ENCODE measurements at regions not wholly inside any gene's neighbourhood (a gene's known extent, or its start where the extent isn't known, plus 50 kb on each side); places are given as distances from the start of the nearest gene placed in this dataset.
"Not testable (repeated sequence)": the region's sequence is repeated elsewhere in the genome, so short reads cannot be mapped to it uniquely, and the experiment has no call there.

DNA sequence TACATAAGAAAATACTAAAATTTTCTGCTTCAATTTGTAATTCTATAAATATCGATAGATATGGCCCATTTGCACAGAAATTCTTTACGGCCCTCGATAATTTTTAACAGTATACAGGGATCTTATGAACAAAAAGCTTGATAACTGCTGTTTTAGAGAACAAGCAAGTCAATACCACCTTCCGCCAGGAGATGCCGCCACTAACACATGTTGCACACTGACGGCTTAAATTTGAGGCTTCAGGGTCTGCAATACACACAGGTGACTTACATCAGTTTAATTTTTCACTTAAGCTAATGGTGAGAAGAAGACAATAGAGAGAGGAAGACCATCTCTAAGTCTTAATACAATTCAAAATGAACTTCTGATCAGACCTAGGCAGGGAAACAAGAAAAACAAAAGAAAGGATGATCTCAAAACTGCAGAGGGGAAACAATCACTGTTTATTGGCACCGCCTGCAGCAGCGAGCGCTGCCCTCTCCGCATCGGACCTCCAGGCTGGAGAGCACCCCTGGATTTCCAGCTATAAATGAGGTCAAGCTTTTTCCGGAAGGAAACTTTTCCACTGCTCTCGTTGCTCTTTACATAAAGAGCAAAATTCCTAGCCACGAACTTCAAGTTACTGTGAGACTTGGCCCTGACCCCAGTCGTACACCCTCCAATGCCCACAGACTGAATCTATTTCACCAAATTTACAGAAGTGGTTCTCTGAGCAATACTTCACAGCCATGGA is 53.9 kb downstream of the OTOR start:
- peak; percentile 22 to 64 (median 37) for DNase-seq (ENCODE audit: low read depth in 2 of 3, low spot score in 1 of 3)

- no peak for DNase-seq (ENCODE audit: low read depth in 2 of 3, low spot score in 1 of 3)
Observed at GRCh38 chr20:16802652-16802935, 54.4 kb downstream of the OTOR start.

DNA sequence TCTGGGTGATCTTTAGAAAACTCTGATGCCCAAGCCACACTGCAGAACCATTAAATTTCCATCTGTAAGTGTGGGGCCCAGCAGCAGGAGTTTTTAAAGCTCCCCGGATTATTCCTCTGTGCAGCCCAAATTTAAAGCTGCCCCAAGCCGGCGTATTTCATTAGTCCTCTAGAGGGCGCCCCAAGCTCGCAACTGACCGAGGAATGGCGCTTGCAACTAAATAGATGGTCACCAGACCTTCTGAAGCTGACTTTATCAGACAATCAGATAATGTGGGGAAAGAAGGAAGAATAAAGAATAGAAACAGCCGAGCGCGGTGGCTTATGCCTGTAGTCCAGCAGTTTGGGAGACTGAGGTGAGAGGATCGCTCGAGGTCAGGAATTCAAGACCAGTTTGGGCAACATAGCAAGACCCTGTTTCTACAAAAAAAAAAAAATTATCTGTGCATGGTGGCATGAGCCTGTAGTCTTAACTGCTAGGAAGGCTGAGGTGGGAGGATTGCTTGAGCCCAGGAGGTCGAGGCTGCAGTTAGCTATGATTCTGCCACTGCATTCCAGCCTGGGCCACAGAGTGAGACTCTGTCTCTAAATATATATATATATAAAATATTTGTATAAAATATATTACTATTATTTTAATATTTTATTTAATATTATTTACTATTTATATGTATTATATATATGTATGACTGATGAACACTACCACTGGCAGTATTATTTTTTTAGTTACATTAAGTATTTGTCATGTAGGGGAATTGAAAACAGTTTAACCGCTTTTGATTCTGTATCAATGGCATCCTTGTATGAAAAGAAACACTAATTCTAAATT is 56.0 kb downstream of the OTOR start:
- peak; percentile 9 to 58 (median 16) for DNase-seq (ENCODE audit: low read depth in 2 of 3, low spot score in 1 of 3)

DNA sequence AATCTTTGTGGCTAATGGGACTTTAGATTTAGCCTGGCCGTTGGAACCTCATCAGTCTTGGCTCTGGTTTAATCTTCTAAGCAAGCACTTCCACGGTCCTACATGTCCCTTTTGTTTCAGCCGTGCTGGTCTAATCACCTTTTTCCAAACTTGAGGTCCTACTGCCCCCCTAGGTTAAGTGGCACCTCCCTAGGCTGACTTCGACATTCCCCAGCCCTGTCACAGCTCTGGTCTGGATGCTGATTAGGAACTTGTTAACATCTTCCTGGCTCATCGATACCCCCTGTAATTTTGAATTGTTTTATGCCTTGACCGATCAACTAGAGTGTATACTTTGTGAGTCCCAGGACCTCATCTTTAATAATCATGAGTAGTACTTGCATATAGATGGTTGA is 56.6 kb downstream of the OTOR start:
- no peak for DNase-seq (ENCODE audit: low read depth in 2 of 3, low spot score in 1 of 3)

DNA sequence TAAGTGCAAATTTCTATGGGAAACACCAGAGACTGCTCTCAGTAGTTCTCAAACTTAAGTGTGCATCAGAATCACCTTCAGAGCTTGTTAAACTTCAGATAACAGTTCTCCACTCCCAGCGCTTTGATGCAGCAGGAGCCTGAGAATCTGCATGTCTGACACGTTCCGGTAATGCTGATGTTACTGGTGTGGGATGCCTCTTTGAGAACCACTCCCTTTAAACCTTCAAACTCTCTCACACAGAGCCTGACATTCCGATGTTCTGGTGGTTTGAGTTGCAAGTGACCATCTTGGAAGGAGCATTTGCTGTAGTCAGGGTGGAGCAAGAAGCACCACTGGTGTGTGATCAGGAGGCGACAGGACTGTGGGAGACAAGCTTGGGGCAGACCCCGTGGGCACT is 57.9 kb downstream of the OTOR start:
- no peak for DNase-seq (ENCODE audit: low read depth in 2 of 3, low spot score in 1 of 3)

DNA sequence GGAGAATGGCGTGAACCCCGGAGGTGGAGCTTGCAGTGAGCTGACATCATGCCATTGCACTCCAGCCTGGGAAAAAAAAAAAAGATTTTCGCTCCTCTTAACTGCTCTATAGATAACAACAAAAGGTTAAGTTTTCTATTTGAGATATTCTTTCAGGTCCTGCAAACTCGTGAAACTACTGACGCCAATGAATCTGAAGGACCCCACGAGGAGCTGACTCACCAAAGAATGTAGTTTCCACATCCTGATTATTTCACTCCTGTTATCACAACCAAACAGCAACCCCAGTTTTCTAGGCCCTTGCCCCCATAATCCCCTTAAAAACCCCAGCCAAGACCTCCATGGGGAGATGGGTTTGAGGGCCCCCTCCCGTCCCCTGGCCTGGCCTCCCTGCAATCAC is 58.7 kb downstream of the OTOR start:
- DNase-seq (ENCODE audit: low read depth in 2 of 3, low spot score in 1 of 3), result no peak

DNA sequence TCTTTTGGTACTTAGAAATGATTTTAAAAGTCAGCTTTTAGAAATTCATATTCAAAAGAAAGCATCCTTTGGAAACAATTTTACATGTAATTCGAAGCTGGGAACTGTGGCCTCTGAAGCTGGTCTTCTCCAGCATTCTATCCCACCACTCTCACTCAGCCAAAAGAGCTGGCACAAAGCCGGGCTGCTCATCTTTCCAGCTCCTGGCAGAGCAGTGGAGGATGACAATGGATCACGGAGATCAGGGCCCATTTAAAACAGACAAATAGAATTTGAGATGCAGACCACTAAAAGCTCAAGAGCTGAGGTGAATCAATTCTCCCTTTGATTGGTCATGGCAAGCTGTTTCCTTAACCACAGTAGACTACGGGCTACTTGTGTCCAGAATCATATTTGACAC is 60.6 kb downstream of the OTOR start:
- no peak for DNase-seq (ENCODE audit: low read depth in 2 of 3, low spot score in 1 of 3)

GRCh38 chr20:16810216-16810615 is 62.1 kb downstream of the OTOR start:
- no peak for DNase-seq (ENCODE audit: low read depth in 2 of 3, low spot score in 1 of 3)

DNA sequence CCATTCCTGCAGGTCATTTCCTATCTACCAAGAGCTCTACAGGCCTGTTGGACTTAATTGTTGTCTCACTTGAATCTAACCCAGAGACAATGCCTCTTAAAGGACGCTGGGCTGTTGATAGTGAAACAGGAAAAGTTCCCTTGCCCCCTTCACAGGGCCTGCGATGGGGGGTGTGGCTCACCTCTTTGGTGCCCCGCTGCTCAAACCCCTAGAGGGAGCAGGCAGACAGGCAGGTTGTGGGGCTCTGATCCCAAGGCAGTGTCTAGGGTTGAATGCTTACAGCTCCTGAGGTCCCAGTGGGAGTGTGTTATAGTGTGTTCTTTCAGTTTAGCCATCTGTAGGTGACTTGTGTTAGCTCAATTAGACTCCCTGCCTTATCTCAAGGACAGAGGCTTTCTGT is 68.0 kb downstream of the OTOR start:
- DNase-seq (ENCODE audit: low read depth in 2 of 3, low spot score in 1 of 3), result no peak

- no peak for DNase-seq (ENCODE audit: low read depth in 2 of 3, low spot score in 1 of 3)
Observed at GRCh38 chr20:16819483-16819882, 71.3 kb downstream of the OTOR start.

DNA sequence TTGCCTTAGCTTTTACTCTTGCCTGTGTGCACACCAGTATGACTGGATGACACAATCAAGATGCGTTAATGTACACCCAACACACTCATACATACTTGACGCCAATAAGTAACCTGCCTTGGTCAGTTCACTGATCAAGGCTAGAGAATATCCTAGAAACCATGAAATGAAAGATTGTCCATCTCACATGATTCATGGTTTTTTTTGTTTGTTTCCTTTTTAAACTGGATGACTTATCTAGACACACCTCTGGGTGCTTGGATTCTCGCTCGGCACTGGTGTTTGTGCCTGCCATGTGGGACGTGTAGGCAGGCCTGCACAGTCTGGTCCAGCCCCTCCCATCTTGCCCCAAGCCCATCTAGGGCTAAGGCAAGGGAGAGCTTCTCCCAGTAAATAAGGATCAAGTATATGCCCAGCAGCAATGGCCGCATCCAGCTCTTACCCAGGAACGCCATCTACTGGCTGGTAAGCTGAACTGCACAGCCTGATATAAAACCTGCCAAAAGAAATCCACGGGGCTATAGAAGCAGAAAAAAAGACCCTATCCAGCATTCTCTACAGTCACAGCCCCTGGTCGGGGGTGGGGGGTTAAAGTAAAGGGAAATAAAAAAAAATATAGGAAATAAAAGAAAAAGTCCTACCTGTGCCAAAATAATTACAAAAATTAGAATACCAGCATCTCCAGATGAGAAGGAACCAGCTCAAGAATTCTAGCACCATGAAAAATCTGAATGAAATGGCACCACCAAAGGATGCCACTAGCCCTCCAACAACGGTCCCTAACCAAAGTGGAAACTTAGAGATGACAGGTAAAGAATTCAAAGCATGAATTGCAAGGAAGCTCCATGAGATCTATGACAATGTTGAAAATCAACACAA is 73.3 kb downstream of the OTOR start:
- peak in 1 of 3 donors; percentile 20 for DNase-seq (ENCODE audit: low read depth in 2 of 3, low spot score in 1 of 3)

- DNase-seq (ENCODE audit: low read depth in 2 of 3, low spot score in 1 of 3), result no peak
Observed at GRCh38 chr20:16824664-16825063, 76.5 kb downstream of the OTOR start.

GRCh38 chr20:16828666-16829305 is 80.6 kb downstream of the OTOR start:
- DNase-seq (ENCODE audit: low read depth in 2 of 3, low spot score in 1 of 3), result no peak

GRCh38 chr20:16835690-16836089 is 87.5 kb downstream of the OTOR start:
- DNase-seq (ENCODE audit: low read depth in 2 of 3, low spot score in 1 of 3), result not testable (repeated sequence)

- DNase-seq (ENCODE audit: low read depth in 2 of 3, low spot score in 1 of 3), result no peak
Observed at GRCh38 chr20:16842486-16843120, 94.4 kb downstream of the OTOR start.

GRCh38 chr20:16844406-16844805 is 96.2 kb downstream of the OTOR start:
- DNase-seq (ENCODE audit: low read depth in 2 of 3, low spot score in 1 of 3), result no peak

GRCh38 chr20:16846006-16846405 is 97.8 kb downstream of the OTOR start:
- no peak for DNase-seq (ENCODE audit: low read depth in 2 of 3, low spot score in 1 of 3)

DNA sequence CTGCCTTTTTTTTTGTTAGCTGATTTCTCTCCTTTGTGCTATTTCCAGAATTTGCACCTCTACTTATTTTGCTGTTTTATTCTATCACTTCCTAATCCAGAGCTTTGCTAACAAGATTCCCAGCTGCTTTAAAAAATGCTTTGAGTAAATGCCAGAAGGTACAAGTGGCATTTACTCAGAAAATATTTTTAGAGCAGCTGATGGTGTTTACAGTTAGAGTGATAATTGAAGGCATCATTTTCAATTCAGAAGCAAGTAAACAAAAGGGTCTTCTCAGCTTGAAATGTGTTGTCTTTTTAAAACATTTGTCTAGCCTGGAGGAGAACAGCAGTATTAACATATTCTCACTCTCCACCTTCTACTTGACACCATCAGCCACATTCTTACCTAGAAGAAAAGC is 99.9 kb downstream of the OTOR start:
- no peak for DNase-seq (ENCODE audit: low read depth in 2 of 3, low spot score in 1 of 3)

DNA sequence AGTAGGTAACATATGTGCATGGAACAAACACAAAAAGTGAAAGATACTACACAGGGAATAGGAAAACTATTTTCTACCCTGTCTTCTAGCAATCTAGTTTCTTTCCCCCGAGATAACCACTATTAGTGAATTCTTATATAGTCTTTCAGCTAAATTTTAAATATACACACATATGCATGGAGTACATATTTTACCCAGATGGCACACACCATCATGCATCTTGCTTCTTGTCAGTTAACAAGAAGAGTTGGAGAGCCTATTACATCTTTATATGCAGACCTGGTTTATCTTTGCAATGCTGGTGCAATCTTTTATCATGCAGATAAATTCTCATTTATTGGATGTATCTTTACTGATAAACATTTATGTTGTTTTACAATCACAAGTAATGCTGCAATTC is 100.4 kb downstream of the OTOR start:
- no peak for DNase-seq (ENCODE audit: low read depth in 2 of 3, low spot score in 1 of 3)

DNA sequence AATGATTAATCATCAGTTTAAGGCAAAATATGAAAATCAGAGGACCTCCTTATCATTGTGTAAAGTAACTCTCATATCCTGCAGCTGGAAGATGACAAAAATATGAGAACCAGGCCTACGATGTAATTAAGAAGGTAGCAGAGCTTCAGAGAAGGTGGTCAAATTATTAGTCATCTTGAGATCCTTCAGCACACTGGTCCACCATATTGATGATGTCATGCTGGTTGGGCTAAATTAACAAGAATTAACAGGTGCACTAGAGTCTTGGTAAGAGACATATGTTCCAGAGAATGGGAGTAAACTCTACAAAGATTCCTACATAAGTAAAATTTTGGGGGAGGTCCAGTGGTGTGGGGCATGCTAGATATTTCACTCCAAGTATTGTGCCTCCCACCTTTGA is 112.8 kb downstream of the OTOR start:
- DNase-seq (ENCODE audit: low read depth in 2 of 3, low spot score in 1 of 3), result no peak

DNA sequence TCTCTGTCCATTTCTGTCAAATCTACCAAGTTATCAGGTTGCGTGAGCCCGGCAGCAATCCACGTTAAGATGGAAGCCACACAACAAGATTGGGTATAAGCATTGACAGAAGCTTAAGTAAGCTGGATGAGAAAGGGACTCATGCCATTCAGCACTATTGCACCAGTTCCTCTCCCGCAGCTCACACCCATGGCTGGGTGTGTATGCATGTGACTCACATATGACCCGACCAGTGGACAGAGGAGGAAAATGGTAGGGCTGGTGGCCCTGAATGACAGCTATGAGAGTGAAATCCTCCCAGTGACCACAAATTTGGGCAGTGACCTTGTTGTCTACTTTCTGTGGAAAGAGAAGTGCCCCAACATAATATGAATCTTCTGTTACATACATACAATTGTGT is 113.5 kb downstream of the OTOR start:
- no peak for DNase-seq (ENCODE audit: low read depth in 2 of 3, low spot score in 1 of 3)
